ENCODE measurements at regions not wholly inside any gene's neighbourhood (a gene's known extent, or its start where the extent isn't known, plus 50 kb on each side); places are given as distances from the start of the nearest gene placed in this dataset.
"Not testable (repeated sequence)": the region's sequence is repeated elsewhere in the genome, so short reads cannot be mapped to it uniquely, and the experiment has no call there.

GRCh38 chr11:82210011-82210410 lies 523.7 kb downstream of the FAM181B start:
- no peak for DNase-seq (ENCODE audit: low spot score)

DNA sequence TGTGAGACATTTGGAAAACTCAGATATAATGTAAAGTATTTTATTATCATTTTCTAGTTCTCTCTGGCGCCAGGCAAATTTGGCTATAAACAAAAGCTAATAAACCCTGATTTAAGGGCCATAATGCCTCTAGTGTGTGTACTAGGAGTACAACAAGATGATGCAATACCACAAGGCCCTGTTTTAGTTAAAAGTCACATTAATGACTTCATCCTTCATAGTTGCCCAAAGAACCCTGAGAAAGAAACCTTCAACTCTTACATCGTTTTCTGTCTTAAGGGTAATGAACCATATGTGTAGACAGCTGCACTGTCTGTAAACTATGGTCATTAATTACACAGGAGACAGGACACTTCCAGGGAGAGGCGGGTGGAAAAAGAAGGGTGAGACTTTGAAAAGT lies 538.4 kb downstream of the FAM181B start:
- no peak for DNase-seq (ENCODE audit: low spot score)

GRCh38 chr11:82194521-82194920 lies 539.1 kb downstream of the FAM181B start:
- no peak for DNase-seq (ENCODE audit: low spot score)

DNA sequence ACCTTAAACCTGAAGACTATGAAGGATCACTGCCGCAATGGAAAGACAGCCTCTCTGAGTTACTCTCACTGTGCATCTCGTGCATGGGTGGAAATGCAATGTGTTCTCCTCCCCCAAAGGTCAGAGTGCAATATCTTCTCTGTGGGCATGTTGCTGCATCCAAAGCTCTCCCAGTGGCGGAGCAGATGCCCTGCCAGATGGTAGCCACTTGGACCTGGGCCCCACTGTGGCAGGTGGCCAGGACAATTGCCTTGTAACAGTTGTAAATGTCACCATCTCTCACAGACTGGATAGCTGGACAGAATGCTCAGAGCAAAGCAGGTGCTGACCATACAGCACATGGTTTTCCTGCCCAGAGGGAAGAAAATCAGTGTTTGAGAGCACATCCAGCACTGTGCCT lies 542.0 kb downstream of the FAM181B start:
- no peak for DNase-seq (ENCODE audit: low spot score)

GRCh38 chr11:82185925-82186324 lies 547.7 kb downstream of the FAM181B start:
- no peak for DNase-seq (ENCODE audit: low spot score)

DNA sequence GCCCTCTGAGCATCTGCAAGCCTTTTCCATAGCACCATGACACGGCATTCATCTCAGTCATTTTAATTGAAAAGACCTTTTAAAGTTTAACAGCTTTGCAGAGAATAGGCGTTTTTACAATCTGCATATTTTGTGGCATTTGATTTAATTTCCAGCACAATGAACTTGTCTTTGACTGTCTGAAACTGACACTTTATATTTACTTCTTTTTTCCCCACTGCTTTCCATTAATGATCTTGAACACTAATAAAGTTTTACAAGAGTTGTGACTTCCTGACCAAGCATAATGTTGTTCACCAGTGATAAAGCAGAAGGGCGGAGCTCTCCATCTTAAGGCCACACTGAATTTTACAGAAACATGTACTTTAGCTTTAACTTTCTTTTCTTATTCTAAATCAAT lies 548.7 kb downstream of the FAM181B start:
- no peak for DNase-seq (ENCODE audit: low spot score)

GRCh38 chr11:82183346-82183745 lies 550.3 kb downstream of the FAM181B start:
- DNase-seq (ENCODE audit: low spot score): no peak

DNA sequence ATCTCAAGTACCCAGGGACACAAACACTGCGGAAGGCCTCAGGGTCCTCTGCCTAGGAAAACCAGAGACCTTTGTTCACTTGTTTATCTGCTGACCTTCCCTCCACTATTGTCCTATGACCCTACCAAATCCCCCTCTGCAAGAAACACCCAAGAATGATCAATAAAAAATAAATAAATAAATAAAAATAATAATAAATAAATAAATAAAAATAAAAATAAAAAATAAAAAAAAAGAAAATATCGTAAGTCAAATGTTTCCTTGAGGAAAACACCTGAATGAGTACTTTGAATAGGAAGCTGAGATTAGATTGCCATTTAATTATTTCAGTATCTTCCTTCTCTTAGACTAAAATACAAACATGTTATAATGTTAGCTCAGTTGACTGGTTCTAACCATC lies 551.0 kb downstream of the FAM181B start:
- DNase-seq (ENCODE audit: low spot score): not testable (repeated sequence)

- DNase-seq (ENCODE audit: low spot score): not testable (repeated sequence)
Observed at GRCh38 chr11:82181796-82182195, 551.9 kb downstream of the FAM181B start.

DNA sequence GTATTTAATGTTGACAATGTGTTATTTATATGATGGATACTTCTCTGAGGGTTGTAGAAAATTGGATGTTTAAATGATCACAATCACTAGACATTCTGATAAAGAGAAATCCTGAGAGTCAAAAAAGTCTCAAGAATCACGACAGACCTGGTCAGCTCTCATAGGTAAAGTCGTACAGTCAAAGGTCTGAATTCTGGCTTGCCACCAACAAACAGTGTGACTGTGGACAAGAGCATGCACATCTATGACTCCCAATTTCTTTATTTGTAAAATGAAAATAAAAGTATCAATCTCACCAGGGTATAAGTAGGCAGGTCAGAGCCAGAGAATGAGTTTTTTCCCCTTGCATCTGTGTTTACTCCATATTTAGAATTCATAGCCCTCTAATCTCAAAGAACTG lies 556.7 kb downstream of the FAM181B start:
- DNase-seq (ENCODE audit: low spot score): no peak

- DNase-seq (ENCODE audit: low spot score): no peak
Observed at GRCh38 chr11:82176365-82176764, 557.3 kb downstream of the FAM181B start.

- no peak for DNase-seq (ENCODE audit: low spot score)
Observed at GRCh38 chr11:82174610-82175009, 559.1 kb downstream of the FAM181B start.

- DNase-seq (ENCODE audit: low spot score): no peak
Observed at GRCh38 chr11:82146789-82147188, 586.9 kb downstream of the FAM181B start.

DNA sequence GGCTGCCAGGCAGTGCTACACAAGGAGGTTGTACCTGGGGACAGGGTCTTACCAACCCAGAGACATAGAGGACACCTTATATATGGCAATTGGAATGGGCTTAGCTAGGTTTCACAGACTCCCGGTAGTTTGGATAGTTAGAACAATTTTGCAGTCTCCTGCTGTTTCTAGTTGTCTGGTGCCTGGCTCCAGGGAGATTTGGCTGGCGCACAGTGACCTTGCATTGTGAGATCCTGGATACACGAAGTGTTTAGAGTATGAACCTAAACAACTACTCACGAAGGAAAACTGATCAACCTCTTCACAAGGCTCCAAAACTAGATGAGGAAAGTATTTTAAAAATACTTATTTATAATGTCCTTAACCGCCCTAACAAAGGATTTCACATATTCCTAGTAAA lies 614.7 kb downstream of the FAM181B start:
- no peak for DNase-seq (ENCODE audit: low spot score)

DNA sequence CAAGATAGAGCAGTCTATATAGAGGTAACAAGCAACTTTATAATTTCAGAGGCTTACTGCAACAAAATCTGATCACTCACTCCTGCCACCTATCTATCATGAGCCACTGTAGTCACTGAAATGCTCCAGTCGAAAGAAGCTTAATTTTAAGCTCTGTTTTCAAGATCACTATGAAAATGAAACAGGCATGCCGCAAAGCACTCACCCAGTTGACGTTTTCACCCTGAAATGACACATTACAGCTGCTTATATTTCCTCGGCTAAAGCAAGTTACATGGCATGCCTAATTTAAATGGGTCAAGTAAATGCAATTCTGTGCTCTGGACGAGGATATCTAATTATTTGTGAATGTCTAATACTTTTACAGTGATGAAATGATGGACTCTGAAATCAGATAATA lies 616.3 kb downstream of the FAM181B start:
- DNase-seq (ENCODE audit: low spot score): no peak

- no peak for DNase-seq (ENCODE audit: low spot score)
Observed at GRCh38 chr11:82105331-82105998, 628.2 kb downstream of the FAM181B start.

DNA sequence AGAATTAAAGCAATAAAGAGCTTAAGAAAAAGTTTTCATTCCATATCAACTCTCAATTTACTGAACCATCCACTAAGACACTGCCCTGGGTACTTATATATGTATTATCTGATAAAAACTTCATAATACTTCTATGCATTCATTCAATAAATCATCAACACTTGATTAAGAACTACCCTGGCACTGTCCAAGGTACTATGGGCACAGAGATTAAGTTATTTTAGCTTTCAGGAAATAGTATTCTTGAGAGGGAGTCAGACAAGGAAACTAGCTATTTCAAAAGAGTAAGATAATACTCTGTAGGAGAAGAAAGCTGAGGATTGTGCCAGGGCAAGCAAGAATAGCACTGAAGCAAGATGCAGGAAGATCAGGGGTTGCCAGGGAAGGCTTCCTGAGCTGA lies 640.8 kb downstream of the FAM181B start:
- DNase-seq (ENCODE audit: low spot score): no peak

DNA sequence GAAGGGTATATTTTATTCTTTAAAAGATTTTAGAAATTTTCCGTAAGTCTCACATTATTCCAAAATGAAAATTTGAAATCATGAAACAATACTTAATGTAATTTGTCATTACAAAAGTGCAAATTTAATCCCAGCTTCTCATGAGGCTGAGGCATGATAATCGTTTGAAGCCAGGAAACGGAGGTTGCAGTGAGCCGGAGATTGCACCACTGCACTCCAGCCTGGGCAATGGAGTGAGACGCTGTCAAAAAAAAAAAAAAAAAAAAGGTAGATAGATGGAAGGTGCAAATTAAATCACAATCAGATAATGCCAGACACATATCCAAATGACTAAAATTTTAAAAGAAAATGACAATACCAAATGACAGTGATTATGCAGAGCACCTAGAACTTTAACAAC lies 644.2 kb downstream of the FAM181B start:
- no peak for DNase-seq (ENCODE audit: low spot score)

- no peak for DNase-seq (ENCODE audit: low spot score)
Observed at GRCh38 chr11:82085493-82085892, 648.2 kb downstream of the FAM181B start.

GRCh38 chr11:82082976-82083375 lies 650.7 kb downstream of the FAM181B start:
- no peak for DNase-seq (ENCODE audit: low spot score)

DNA sequence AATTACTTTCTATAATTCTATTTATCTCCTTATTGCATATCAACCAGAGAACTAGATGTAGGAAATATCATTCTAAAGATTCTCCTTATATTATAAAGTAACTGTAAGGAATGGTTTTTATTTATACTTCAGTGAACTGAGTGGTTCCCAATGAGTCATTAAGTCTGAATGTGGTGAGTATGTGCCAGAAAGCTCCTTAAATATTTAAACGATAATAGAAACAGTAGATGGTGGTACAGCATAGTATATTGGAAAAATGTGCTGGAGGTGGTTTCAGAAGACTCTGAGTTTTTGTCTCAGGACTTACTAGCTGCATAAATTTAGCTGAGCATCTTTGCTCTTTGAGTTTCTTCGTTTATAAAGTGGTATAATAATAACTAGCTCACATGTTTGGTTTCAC lies 653.5 kb downstream of the FAM181B start:
- no peak for DNase-seq (ENCODE audit: low spot score)

GRCh38 chr11:82076126-82076525 lies 657.5 kb downstream of the FAM181B start:
- no peak for DNase-seq (ENCODE audit: low spot score)

DNA sequence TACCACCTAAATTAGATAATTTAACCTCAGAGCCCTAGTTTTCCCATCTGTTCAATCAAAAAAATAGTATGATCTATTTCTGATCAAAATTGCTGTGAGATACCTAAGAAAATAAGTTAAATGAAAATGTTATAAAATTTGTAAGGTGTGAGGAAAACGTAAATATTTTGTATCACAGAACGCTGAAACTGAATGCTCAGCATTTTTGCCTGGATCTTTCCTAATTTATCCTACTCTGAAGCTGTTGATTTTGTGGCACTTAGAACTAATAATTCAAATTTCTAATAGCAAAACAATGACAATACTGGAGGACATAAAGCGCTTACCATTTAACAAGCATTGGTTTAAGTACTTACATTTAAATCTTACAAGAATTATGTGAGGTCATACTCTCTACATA lies 674.2 kb downstream of the FAM181B start:
- no peak for DNase-seq (ENCODE audit: low spot score)

DNA sequence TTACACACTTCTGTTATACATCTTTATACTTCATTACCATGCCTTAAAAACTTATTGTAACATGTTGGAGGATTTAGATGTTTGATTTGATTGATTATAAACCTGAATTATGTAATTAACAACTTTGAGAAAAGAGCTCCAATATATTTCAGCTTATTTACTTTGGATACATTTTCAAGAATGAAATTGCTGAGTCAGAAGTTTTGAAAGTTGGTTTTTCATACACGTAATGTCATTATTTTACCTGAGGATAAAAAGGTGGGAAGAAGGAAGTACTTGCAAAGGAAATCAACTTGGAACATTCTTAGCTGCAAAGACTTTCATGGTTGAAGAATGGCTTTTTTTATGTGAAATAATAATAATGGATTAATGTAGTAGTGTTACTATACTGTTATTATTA lies 677.2 kb downstream of the FAM181B start:
- no peak for DNase-seq (ENCODE audit: low spot score)

DNA sequence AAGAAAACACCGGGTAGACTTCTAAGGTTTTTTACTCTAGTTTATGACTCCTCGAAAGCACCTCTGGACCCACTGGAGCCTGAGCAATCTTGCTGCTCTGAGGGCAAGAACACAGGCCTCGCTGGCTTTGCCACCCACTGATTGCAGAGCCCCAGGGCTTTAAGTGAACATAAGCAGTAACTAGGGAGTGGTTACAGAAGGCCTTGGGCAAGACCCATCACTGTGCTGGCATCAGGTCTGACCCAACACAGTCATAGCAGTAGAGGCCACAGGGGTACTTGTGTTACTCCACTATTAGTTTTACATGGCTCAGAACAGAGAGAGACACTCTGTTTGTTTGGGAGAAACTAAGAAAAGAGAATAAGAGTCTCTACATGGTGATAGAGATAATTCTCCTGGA lies 684.5 kb downstream of the FAM181B start:
- no peak for DNase-seq (ENCODE audit: low spot score)
